Activated CD4-positive, alpha-beta memory T cell treated with anti-CD3 and anti-CD28 coated beads for 36 hours (primary cell): ENCODE measurements at regions not wholly inside any gene's neighbourhood (a gene's known extent, or its start where the extent isn't known, plus 50 kb on each side); places are given as distances from the start of the nearest gene placed in this dataset.

Experiments
- CTCF ChIA-PET: fragments of 350-600 bp; sonication (Branson Sonifier 250); formaldehyde crosslinking; loops from one replicate; lab custom pipeline; 2021; ENCODE audit warnings: antibody characterized with exemption, inconsistent platforms; lab: Charles Lee
- POLR2A ChIA-PET: fragments of 350-600 bp; sonication (Branson Sonifier 250); formaldehyde crosslinking; loops from one replicate; lab custom pipeline; 2021; ENCODE audit warnings: antibody characterized with exemption; lab: Charles Lee
- DNase-seq: peaks from one replicate; pipeline ENCODE4 v3.0.0-alpha.2; 2020
- H3K27ac Mint-ChIP-seq: one replicate; pipeline ENCODE4 v1.8.0; 2021; ENCODE audit warnings: mixed read lengths
- H3K27me3 Mint-ChIP-seq: one replicate; pipeline ENCODE4 v1.8.0; 2021; ENCODE audit warnings: mixed read lengths
- H3K36me3 Mint-ChIP-seq: one replicate; pipeline ENCODE4 v1.8.0; 2021; ENCODE audit warnings: mixed read lengths
- H3K4me1 Mint-ChIP-seq: one replicate; pipeline ENCODE4 v1.8.0; 2021; ENCODE audit warnings: low read depth, mixed read lengths
- H3K4me3 Mint-ChIP-seq: one replicate; pipeline ENCODE4 v1.8.0; 2021; ENCODE audit warnings: mild to moderate bottlenecking, mixed read lengths
- H3K9me3 Mint-ChIP-seq: one replicate; pipeline ENCODE4 v1.8.0; 2021; ENCODE audit warnings: mixed read lengths
- intact Hi-C: fragments of 100-400 bp; cut with micrococcal nuclease; formaldehyde crosslinking; loops from one replicate; pipeline ENCODE4 v1.15.1; 2023

DNA sequence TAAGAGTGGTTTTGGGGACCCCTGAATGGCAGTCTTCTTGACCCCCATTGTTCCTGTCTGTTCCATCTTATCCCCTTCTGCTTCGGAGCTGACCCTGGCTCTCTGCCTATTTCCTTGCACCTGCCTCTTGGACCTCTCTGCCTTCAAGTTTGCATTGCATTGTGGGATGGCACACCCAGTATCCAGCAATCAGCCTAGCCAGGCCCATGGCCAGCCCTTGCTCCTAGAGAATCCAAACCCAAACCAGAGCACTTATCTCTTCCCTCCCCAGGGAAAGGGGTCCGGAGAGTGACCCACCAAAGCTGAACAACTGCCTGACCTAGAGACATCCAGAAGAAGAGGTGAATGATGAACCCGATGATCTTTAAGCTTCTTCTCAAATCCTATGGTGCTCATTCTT, 607.3 kb upstream of the CADM1 start:
- CTCF ChIA-PET = no interaction called here

DNA sequence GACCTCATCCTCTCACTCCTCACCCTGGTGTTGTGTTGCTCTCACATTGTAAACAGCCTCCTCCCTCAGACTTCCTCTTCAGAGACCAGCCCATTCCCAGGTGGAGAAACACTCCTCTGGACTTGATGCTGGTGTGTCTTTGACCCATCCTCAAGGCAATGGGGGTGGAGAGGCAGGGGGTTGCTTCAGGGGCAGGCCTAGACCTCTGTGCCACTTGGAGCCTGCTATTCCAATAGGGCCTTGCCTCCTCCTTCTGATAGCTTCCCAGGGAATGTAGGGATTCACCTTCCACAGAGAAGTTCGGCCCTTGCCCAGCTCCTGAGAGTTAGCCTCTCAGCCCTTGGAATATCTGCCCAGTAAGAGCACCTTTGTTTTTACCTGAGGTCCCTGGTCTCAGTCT, 606.6 kb upstream of the CADM1 start:
- Mint-ChIP-seq H3K4me1 (no peaks in the 10 kb centered on the region), H3K9me3 (no peaks in the 10 kb centered on the region), H3K4me3 (no peak overlapping the region), H3K36me3 (no peaks in the 10 kb centered on the region), H3K27ac (no peak overlapping the region), H3K27me3 (no peaks in the 10 kb centered on the region)
- ChIA-PET POLR2A (no interaction called here), CTCF (no interaction called here)
- no peak for DNase-seq
- intact Hi-C loops = no loop called here

More for the DNA sequence above, 607.3 kb upstream of the CADM1 start:
- no peaks in the 10 kb centered on the region for H3K4me1 Mint-ChIP-seq
- no peak for DNase-seq
- no peaks in the 10 kb centered on the region for H3K27me3 Mint-ChIP-seq
- intact Hi-C loops = no loop called here
- H3K4me3 Mint-ChIP-seq = no peak overlapping the region
- no peak overlapping the region for H3K27ac Mint-ChIP-seq
- no peaks in the 10 kb centered on the region for H3K36me3 Mint-ChIP-seq
- POLR2A ChIA-PET = no interaction called here
- H3K9me3 Mint-ChIP-seq = no peaks in the 10 kb centered on the region

DNA sequence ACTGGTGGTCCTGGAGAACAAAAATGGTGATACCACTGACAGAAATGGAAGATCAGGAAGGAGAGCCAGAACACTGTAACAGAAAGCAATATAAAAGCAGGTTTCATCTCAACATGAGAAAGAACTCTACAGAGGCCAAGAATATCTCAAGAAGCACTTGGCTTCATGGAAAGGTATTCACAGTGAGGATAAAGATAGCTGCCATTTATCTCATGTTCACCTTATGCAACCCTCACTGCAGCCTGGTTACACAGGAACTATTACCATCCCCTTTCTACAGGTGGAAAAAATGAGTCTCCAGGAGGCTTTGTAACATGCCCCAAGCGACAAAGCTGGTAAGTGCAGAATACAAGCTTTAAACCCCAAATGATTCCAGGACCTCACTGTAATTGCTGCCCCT, 606.1 kb upstream of the CADM1 start:
- H3K4me3 Mint-ChIP-seq = no peak overlapping the region
- intact Hi-C loops = no loop called here
- H3K36me3 Mint-ChIP-seq = no peaks in the 10 kb centered on the region
- DNase-seq = no peak
- CTCF ChIA-PET = no interaction called here
- H3K4me1 Mint-ChIP-seq = no peaks in the 10 kb centered on the region
- no peaks in the 10 kb centered on the region for H3K9me3 Mint-ChIP-seq
- H3K27ac Mint-ChIP-seq = no peak overlapping the region
- H3K27me3 Mint-ChIP-seq = no peaks in the 10 kb centered on the region
- POLR2A ChIA-PET = no interaction called here

DNA sequence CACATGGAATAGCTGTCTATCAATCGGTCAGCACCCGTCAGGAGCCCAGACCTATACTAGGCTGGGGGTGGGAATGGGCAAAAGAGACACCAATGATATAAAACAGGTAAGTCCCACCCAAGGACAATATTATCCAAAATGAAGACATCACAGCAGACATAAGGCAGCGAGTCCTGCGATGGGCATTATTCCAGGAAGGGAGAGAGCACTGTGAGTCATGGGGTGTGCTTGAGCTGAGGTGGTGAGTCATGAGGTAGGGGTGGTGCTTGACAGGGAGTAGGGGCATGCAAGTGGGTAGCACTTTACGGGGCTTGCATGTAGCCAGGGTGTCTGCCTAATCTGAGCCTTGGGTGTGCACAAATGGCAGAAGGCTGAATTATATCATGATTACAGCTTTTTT, 605.0 kb upstream of the CADM1 start:
- no peaks in the 10 kb centered on the region for H3K9me3 Mint-ChIP-seq
- intact Hi-C loops = no loop called here
- H3K4me1 Mint-ChIP-seq = no peaks in the 10 kb centered on the region
- H3K27me3 Mint-ChIP-seq = no peaks in the 10 kb centered on the region
- H3K27ac Mint-ChIP-seq = no peak overlapping the region
- ChIA-PET POLR2A (no interaction called here), CTCF (no interaction called here)
- DNase-seq = no peak
- H3K4me3 Mint-ChIP-seq = no peak overlapping the region
- H3K36me3 Mint-ChIP-seq = no peaks in the 10 kb centered on the region

DNA sequence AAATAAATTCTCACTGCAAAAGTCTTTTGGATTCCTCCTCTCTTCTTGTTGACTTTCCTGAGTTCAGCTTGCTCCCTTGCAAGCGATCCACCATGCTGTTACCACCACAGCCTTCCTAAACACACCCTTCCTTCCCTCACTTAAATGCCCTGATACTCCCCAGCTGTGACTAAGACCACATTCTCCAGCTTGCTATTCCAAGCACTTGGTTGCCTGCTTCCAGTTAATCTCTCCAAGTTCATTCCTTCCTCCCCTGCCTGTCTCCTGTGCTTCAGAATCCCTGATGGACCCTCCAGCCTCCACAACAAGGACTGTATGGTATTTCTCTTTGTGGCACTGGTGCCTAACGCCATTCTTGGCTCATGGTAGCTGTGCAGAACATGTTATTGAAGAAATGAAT, 603.9 kb upstream of the CADM1 start:
- Mint-ChIP-seq H3K4me1 (no peaks in the 10 kb centered on the region), H3K36me3 (no peaks in the 10 kb centered on the region), H3K4me3 (no peak overlapping the region), H3K27me3 (no peaks in the 10 kb centered on the region), H3K27ac (no peak overlapping the region), H3K9me3 (no peaks in the 10 kb centered on the region)
- intact Hi-C loops = no loop called here
- CTCF ChIA-PET = no interaction called here
- POLR2A ChIA-PET = no interaction called here
- no peak for DNase-seq

DNA sequence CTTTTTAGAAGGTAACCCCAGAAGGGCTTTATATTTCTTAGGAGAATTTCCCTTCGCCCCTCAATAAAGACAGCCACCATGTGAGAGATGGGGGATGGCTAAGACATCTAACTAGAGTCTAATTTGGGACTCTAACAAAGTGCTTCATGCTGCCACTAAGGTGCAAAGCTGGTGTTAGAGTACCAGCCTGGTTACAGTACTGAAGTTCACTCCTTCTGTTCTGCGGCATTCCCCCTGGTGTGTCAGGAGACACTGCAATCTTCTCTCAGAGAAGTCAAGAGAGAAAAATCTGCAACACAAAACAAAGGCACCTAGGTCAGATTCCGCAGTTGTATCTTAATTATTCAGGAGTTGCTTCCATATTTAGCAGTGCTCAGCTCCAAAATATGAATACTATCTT, 603.0 kb upstream of the CADM1 start:
- Mint-ChIP-seq H3K4me3 (no peak overlapping the region), H3K9me3 (no peaks in the 10 kb centered on the region), H3K4me1 (no peaks in the 10 kb centered on the region), H3K36me3 (no peaks in the 10 kb centered on the region), H3K27me3 (no peaks in the 10 kb centered on the region), H3K27ac (no peak overlapping the region)
- no peak for DNase-seq
- ChIA-PET CTCF (no interaction called here), POLR2A (no interaction called here)
- intact Hi-C loops = no loop called here

DNA sequence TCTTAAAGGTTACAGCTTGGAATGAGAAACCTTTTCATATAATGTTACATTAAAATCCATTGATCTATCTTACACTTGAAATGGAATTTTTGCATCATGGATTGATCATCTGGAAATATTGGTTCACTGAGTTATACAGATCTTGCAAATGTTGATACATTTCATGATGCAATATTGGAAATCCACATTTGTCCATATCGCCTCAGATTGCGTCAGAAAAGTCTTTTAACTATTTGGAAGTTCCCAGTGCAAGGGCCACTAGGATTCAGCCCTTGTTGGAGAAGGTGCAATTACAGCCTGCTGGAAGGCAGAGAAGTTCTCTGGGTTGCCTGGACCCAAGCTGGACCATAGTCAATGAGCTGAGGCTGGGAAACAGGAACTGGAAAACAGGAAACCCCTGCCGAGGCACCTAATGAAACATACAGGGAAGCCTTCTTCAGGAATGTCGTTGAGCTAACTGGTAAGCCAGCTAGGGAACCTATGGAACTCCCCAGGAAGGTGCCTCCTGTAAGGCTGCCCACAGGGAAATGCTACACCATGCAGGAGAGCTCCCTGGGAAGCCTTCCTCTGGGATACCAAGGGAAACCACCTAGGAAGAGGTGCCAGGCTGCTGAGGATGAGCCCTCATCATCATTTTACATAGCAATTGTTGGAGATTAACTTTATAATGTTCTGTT, 600.4 kb upstream of the CADM1 start:
- Mint-ChIP-seq H3K4me3 (no peak overlapping the region), H3K36me3 (no peaks in the 10 kb centered on the region), H3K4me1 (no peaks in the 10 kb centered on the region), H3K27ac (no peak overlapping the region), H3K9me3 (no peaks in the 10 kb centered on the region), H3K27me3 (no peaks in the 10 kb centered on the region)
- POLR2A ChIA-PET = no interaction called here
- no peak for DNase-seq
- CTCF ChIA-PET = interaction anchor here (0.7 kb wide), 1 partner anchor 44 kb away, joined by 3 read pairs; no protein-coding TSS in a partner anchor
- intact Hi-C loops = no loop called here

DNA sequence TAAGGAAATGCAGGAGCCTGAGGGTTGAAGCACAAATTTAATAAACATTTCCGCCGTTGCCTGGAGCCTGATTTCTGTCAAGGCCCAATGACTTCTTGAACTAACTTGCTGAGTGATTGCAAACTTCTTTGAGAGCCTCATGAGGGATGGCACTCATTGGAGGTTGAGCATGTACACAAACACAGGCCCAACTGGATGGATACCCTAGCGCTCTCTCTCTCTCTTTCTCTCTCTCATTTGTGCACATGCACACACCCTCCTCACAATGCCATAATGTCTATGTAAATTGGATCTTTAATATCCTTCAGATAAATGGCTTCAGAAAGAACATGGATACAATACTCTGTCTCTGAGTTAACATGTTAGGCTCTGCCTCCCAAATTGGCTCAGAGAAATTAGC, 597.7 kb upstream of the CADM1 start:
- no peak overlapping the region for H3K4me3 Mint-ChIP-seq
- no peak for DNase-seq
- no peaks in the 10 kb centered on the region for H3K9me3 Mint-ChIP-seq
- POLR2A ChIA-PET = no interaction called here
- no peak overlapping the region for H3K27ac Mint-ChIP-seq
- CTCF ChIA-PET = no interaction called here
- no peaks in the 10 kb centered on the region for H3K4me1 Mint-ChIP-seq
- no peaks in the 10 kb centered on the region for H3K27me3 Mint-ChIP-seq
- no peaks in the 10 kb centered on the region for H3K36me3 Mint-ChIP-seq
- intact Hi-C loops = no loop called here

DNA sequence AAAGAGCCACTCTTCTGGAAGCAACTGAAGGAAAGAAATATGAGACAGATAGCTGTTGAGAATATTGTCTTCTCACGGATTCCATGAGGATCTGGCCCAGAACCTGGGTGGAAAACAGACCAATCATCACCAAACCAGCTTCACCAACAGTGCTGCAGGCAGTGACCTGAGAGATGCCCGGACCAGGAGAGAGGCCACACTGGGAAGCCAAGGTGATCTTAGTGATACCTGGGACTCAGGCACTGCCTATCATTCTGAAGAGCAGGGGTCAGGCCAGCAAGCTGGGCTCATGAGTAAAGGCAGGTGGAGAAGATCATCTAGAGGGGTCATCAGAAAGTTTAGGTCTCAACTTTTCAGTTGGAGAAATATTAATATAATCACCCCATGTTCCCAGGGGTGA, 595.8 kb upstream of the CADM1 start:
- no peak for DNase-seq
- CTCF ChIA-PET = no interaction called here
- no peaks in the 10 kb centered on the region for H3K9me3 Mint-ChIP-seq
- no peaks in the 10 kb centered on the region for H3K4me1 Mint-ChIP-seq
- no peaks in the 10 kb centered on the region for H3K36me3 Mint-ChIP-seq
- POLR2A ChIA-PET = no interaction called here
- intact Hi-C loops = no loop called here
- H3K27me3 Mint-ChIP-seq = no peaks in the 10 kb centered on the region
- H3K4me3 Mint-ChIP-seq = no peak overlapping the region
- no peak overlapping the region for H3K27ac Mint-ChIP-seq

DNA sequence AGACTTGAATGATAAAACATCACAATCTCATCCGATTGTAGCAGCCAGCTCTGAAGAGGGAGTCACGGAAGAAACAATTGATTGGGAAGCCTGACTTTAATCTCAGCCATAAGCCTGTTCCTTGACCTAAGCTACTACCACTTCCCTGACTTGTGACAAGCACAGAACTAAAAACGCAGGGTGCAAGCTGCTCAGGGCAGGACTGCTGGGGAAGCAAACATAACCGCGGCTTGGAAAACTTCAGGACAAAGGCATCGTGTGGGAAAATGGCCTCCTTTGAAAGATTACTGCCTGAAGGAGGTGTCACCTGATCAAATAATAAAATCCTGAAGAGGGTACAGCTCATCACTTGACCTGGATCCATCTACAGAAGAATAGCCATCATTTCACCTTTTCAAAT, 595.3 kb upstream of the CADM1 start:
- H3K27me3 Mint-ChIP-seq = no peaks in the 10 kb centered on the region
- H3K4me3 Mint-ChIP-seq = no peak overlapping the region
- intact Hi-C loops = no loop called here
- no peaks in the 10 kb centered on the region for H3K4me1 Mint-ChIP-seq
- ChIA-PET POLR2A (no interaction called here), CTCF (no interaction called here)
- H3K9me3 Mint-ChIP-seq = no peaks in the 10 kb centered on the region
- no peak overlapping the region for H3K27ac Mint-ChIP-seq
- no peaks in the 10 kb centered on the region for H3K36me3 Mint-ChIP-seq
- no peak for DNase-seq

DNA sequence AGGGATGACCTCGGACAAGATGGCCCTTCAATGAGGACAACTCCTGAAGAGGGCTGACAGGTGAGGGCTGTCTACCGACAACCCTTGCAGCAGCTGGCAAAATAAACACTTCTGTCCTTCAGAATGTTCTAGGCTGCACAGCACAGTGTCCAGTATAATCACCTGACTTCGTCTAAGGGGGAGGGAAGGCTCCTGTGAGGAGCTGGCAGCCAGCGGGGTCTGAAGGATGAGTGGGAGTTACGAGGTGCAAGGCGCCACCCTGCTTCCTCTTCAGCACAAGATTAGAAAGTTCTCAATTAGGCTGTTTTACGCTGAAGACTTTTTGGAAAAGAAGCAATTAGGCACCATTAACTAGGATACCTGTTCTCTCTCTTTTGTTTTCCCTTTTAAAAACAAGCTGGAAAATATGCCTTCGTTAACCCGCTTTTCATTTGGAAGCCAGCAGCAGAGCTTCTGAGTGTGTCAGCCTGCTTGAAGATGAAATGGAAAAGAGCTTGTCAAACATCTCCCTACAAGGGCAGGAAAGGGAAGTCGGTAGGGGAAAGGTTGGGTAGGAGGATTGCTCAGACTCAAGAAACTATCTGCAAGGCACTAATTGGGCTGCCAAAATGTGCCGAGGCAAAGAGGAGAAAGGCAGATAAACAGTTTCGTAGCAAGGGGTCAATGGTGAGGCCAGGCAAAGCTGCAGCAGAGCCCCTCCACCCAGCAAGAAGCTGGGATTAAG, 592.2 kb upstream of the CADM1 start:
- Mint-ChIP-seq H3K36me3 (no peaks in the 10 kb centered on the region), H3K9me3 (no peaks in the 10 kb centered on the region), H3K4me3 (no peak overlapping the region), H3K27me3 (no peaks in the 10 kb centered on the region), H3K27ac (no peak overlapping the region), H3K4me1 (no peaks in the 10 kb centered on the region)
- ChIA-PET CTCF (no interaction called here), POLR2A (no interaction called here)
- no peak for DNase-seq
- intact Hi-C loops = no loop called here

DNA sequence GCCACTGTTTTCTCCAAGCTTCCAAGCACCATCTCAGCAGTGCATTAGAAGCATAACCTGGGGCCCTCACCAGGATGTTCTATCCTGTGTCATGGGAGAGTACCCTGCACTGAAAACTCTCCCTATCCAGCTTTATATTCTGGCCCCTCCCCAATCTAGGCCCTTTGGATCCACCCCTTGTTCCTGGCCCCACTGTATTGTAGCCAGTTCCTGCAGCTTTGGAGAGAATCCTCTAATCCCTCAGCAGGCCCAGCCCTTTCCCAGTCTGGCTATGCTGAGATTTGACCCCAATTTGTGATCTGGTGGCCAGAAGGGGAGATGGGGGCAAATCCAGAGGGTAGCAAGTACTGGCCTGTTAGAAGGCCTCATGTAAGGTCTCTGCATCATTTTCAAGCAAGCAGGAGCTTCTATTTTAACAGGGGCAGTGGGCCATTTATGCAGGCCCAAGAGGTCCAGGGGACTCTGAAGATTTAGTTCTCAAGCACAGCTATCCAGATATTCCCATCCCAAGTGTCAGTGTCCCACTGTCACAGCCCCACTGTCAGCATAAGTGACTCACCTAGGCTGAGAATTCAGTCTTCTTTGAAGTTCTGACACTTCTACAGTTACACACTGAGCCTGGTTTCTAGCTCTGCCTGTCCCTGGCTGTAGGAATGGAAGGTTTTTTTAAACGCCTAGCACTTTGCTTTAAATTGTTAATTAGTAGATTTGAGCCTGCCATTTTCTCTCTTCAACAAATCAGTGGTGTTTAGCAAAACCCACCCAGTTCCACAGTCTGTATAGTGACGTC, 589.5 kb upstream of the CADM1 start:
- Mint-ChIP-seq H3K27ac (no peak overlapping the region), H3K4me1 (no peaks in the 10 kb centered on the region), H3K36me3 (no peaks in the 10 kb centered on the region), H3K9me3 (no peaks in the 10 kb centered on the region), H3K4me3 (no peak overlapping the region), H3K27me3 (no peaks in the 10 kb centered on the region)
- intact Hi-C loops = no loop called here
- ChIA-PET CTCF (no interaction called here), POLR2A (no interaction called here)
- DNase-seq = no peak
